ENCODE measurements at regions not wholly inside any gene's neighbourhood (a gene's known extent, or its start where the extent isn't known, plus 50 kb on each side); places are given as distances from the start of the nearest gene placed in this dataset.

GRCh38 chr2:58769864-58770234 lies 528.7 kb upstream of the FANCL start:
- H3K79me2 ChIP-seq (ENCODE audit: control insufficient read depth, insufficient read depth, low read length): no peaks in the 10 kb centered on the region
- no peaks in the 10 kb centered on the region for H4K20me1 ChIP-seq (ENCODE audit: control insufficient read depth, insufficient read depth)
- no peaks in the 10 kb centered on the region for H3K4me1 ChIP-seq (ENCODE audit: control insufficient read depth, insufficient read depth, low read length)
- no peaks in the 10 kb centered on the region for H3K36me3 ChIP-seq (ENCODE audit: control insufficient read depth in 2 of 2, insufficient read depth in 2 of 2, low read length in 1 of 2)
- DNase-seq (ENCODE audit: low read depth, low spot score) (no peak), FAIRE-seq (no peak), ATAC-seq (no peak)
- peaks cover 0 to 2% of the 10 kb centered on the region in 2 experiments; a peak in 2 of 4 replicates for H3K27me3 ChIP-seq (replicated peaks in 1 of 2; ENCODE audit: control insufficient read depth in 2 of 2, insufficient read depth in 2 of 2, low read length in 1 of 2)
- ChIA-PET RAD21 (ENCODE audit: unreplicated experiment) (no interaction called here), SMC1A (ENCODE audit: uncharacterized antibody, unreplicated experiment) (no interaction called here), POLR2A (no interaction called here), CTCF (no interaction called here)
- 57% methylated on average over 3 of the region's 3 CpGs for WGBS (ENCODE audit: insufficient coverage, insufficient replicate concordance, low lambda C conversion rate, missing lambda C conversion rate)
- TF ChIP-seq MAX (IDR thresholded peaks at IDR 0.05; ENCODE audit: low read depth, low read length): no peak
- no peak for TF ChIP-seq CEBPB (IDR thresholded peaks at IDR 0.05; ENCODE audit: borderline replicate concordance in 1 of 2, low read depth in 2 of 2, low read length in 2 of 2)
- TF ChIP-seq IKZF1 (conservative IDR thresholded peaks at IDR 0.05): no peak
- no peak for TF ChIP-seq PAX5 (IDR thresholded peaks at IDR 0.05; ENCODE audit: borderline replicate concordance, low read depth, low read length)
- TF ChIP-seq ESRRA (IDR thresholded peaks at IDR 0.05; ENCODE audit: low read length): no peak
- no peak for TF ChIP-seq POLR2A (IDR thresholded peaks at IDR 0.05; ENCODE audit: low read depth, low read length)
- TF ChIP-seq ZNF384 (IDR thresholded peaks at IDR 0.05; ENCODE audit: borderline replicate concordance, low read depth, low read length): no peak
- TF ChIP-seq NFIC (IDR thresholded peaks at IDR 0.05; ENCODE audit: low read depth, low read length): no peak
- TF ChIP-seq PML (IDR thresholded peaks at IDR 0.05; ENCODE audit: low read length): no peak
- no peak for TF ChIP-seq NR2C2 (IDR thresholded peaks at IDR 0.05; ENCODE audit: borderline replicate concordance, control insufficient read depth, insufficient read length, low read depth)
- no peak for TF ChIP-seq CBX3 (IDR thresholded peaks at IDR 0.05; ENCODE audit: borderline replicate concordance, low read depth)
- TF ChIP-seq NRF1 (conservative IDR thresholded peaks at IDR 0.05; ENCODE audit: low read depth, low read length): no peak
- H3K4me3 ChIP-seq: no peak overlapping the region
- H3K9me3 ChIP-seq (replicated peaks; ENCODE audit: control insufficient read depth, insufficient read depth, low read length): no peaks in the 10 kb centered on the region
- no peak overlapping the region for H2AFZ ChIP-seq (ENCODE audit: control insufficient read depth, low read depth, low read length)
- no peak overlapping the region for H3K4me2 ChIP-seq (ENCODE audit: control insufficient read depth, insufficient read depth)
- intact Hi-C loops (cut with micrococcal nuclease; ENCODE audit: unreplicated experiment) (loop anchor here (10.0 kb wide), 3 partner anchors 865 to 1815 kb away; partner anchors contain the start of gene BCL11A), in situ Hi-C loops (cut with MboI) (loop anchor here (25.0 kb wide), 1 partner anchor 1817 kb away; no protein-coding TSS in a partner anchor)
- BruUV-seq (replicated peaks): no TSS peak
- H3K9ac ChIP-seq (ENCODE audit: control insufficient read depth, insufficient read depth, low read length): no peak overlapping the region
- H3K27ac ChIP-seq (ENCODE audit: control insufficient read depth, insufficient read depth): no peak overlapping the region

Data from GM12878 (cell line).